Spleen (tissue), 7 donors: ENCODE measurements at regions not wholly inside any gene's neighbourhood (a gene's known extent, or its start where the extent isn't known, plus 50 kb on each side); places are given as distances from the start of the nearest gene placed in this dataset.

ENCODE experiments used
- CTCF ChIP-seq, 11 experiments: fragments of 200-600 bp in 7 of 11; fragments of 450-650 bp in 4 of 11; sonication (generic) in 4 of 11; IDR thresholded peaks in 8 of 11; conservative IDR thresholded peaks in 3 of 11; 1 replicate in 7 of 11; 2 replicates in 4 of 11; pipeline versions ENCODE4 v1.4.0 to v1.8.0; 2016 to 2021; ENCODE audit warnings: antibody characterized with exemption in 11 of 11, inconsistent platforms in 4 of 11, mild to moderate bottlenecking in 1 of 11
- POLR2AphosphoS5 ChIP-seq, 3 donors: sonication (generic); formaldehyde crosslinking; IDR thresholded peaks; one replicate each; pipeline ENCODE4 v1.5.1; 2017; ENCODE audit warnings: antibody characterized with exemption in 3 of 3
- donor health status: DM: no; HTN: no; CAD: no; lungs with moderate emphysema.
- donor health status: DM: no; HTN: no; CAD: no.
- donor health status: DM: no; HTN: no; CAD: no.

DNA sequence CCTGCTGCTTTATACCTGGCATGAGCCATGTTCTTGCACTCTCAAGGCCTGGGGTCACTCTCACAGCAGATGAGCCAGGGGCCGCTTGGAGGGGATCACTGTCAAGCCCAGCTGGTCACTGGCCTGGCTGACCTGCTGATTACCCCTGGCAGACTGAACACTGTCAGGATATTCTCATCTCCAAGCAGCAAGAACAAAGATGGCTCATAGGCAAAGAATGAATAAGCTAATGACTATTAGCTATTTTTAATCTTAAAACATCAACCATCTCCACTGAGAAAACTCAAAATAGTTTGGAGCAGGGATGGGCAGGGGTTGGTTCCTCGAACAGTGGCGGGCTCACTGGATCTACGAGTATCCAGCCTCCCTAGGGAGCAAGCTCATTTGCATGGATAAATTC lies 64.4 kb upstream of the ACAN start:
- TF ChIP-seq CTCF (IDR thresholded peaks at IDR 0.05 in 8 of 11, conservative IDR thresholded peaks at IDR 0.05 in 3 of 11) = no peak
- no peak for TF ChIP-seq POLR2AphosphoS5 (IDR thresholded peaks at IDR 0.05)
